ENCODE measurements at regions not wholly inside any gene's neighbourhood (a gene's known extent, or its start where the extent isn't known, plus 50 kb on each side); places are given as distances from the start of the nearest gene placed in this dataset.

DNA sequence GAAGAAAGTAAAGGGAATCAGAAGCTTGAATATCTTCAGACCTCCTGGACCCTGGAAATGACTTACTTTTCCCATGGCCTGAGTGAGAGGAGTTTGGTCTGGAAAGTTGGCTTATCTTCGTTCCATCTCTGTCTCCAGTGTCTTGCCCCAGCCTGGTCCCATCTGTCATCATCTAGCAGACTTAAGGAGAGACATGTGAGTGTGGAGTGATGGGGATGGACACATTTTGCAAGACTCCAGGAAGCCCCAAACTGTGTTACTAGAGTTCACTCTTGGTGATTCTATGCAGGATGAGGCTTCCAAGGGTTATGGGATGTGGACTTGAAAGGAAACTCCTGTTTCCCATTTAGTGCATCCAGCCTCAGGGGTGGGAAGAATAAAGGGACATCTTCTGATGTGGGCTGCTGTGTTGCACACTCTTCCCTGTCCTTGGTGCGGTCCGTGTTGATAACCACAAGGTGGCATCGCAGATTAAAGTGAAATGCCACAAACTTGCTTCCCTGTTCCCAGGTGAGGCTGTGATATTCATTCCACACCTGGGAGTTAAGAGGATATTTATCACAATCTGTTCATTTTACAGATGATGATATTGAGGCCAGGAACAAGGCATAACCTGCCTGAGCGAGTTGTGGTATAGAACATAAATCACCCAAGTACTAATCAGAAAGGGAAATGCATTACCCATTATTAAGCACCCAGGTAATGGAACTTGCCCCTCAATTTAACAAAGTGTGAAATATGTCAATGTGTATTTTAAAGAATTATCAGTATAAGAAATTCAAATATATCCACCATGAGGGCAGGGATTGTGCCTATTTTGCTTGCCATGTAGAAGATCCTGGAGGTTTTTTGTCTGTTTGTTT is 269.9 kb upstream of the PAPPA start:
- TF ChIP-seq EZH2 (IDR thresholded peaks at IDR 0.05; ENCODE audit: low read length), result no peak
- peak; percentile 67 to 98 (median 88) for TF ChIP-seq CTCF (optimal IDR thresholded peaks at IDR 0.05 in 1 of 3, IDR thresholded peaks at IDR 0.05 in 1 of 3, conservative IDR thresholded peaks at IDR 0.05 in 1 of 3; ENCODE audit: extremely low read depth in 1 of 3, insufficient read depth in 2 of 3, low read length in 3 of 3)
